ENCODE measurements at regions not wholly inside any gene's neighbourhood (a gene's known extent, or its start where the extent isn't known, plus 50 kb on each side); places are given as distances from the start of the nearest gene placed in this dataset.

DNA sequence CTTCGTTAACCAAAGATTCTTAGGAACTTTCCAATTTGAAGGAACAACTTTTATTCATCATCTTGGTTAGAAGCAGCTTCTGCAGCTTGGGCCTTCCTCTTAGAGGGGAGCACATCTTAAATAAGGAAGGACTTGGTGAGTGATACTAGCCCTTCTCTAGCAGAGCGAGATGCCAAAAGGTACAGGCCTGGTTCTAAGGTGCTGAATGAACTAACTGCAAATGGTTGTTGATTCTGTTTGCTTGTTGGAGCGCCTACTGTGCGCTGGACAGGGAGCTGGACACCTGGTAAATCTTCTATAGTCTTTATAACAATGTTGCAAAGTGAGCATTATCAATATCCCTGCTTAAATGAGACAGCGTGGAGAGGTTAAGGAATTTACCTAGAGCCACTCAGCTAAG is 127.1 kb downstream of the MYCN start:
- no peak for TF ChIP-seq EZH2 (IDR thresholded peaks at IDR 0.05; ENCODE audit: borderline replicate concordance, insufficient read depth, low read depth, low read length, poor library complexity, severe bottlenecking)
- H3K9ac ChIP-seq (ENCODE audit: low read length) = no peak overlapping the region
- POLR2A ChIA-PET = no interaction called here
- H3K79me2 ChIP-seq (ENCODE audit: control insufficient read depth, insufficient read depth, low read length) = no peaks in the 10 kb centered on the region
- no peaks in the 10 kb centered on the region for H3K4me1 ChIP-seq (ENCODE audit: control insufficient read depth in 2 of 2, insufficient read depth in 2 of 2, low read length in 2 of 2)
- H3K4me1 Mint-ChIP-seq = no peaks in the 10 kb centered on the region
- WGBS (ENCODE audit: insufficient coverage) = 100% methylated on average over 2 of the region's 5 CpGs
- no peak overlapping the region for H3K4me3 Mint-ChIP-seq
- ATAC-seq (ENCODE audit: low read depth) (no peak), DNase-seq (no peak)
- H4K20me1 ChIP-seq (ENCODE audit: control insufficient read depth, insufficient read depth, low read length, poor library complexity, severe bottlenecking) = no peaks in the 10 kb centered on the region
- no peaks in the 10 kb centered on the region for H3K27me3 ChIP-seq (replicated peaks in 1 of 4; ENCODE audit: control extremely low read depth in 1 of 4, control insufficient read depth in 3 of 4, insufficient read depth in 4 of 4, low read length in 3 of 4)
- CTCF ChIA-PET = no interaction called here
- peaks cover 4% of the 10 kb centered on the region for H3K9me3 Mint-ChIP-seq (ENCODE audit: insufficient read depth)
- no peak overlapping the region for H3K27ac ChIP-seq (ENCODE audit: low read length in 2 of 2)
- no peak overlapping the region for H3K4me3 ChIP-seq (ENCODE audit: control extremely low read depth in 1 of 5, extremely low read depth in 1 of 5, insufficient read depth in 1 of 5, low read depth in 2 of 5, low read length in 4 of 5)
- H3K9me3 ChIP-seq (ENCODE audit: control extremely low read depth in 1 of 3, control insufficient read depth in 2 of 3, insufficient read depth in 1 of 3, low read length in 2 of 3) = peaks cover 0 to 18% (median 11%) of the 10 kb centered on the region in 3 donors
- no peaks in the 10 kb centered on the region for H3K27me3 Mint-ChIP-seq
- intact Hi-C loops (cut with micrococcal nuclease) = no loop called here
- H3K27ac Mint-ChIP-seq = no peak overlapping the region
- no peak overlapping the region for H2AFZ ChIP-seq (ENCODE audit: insufficient read depth, low read depth, low read length, poor library complexity, severe bottlenecking)
- H3K36me3 ChIP-seq (replicated peaks in 1 of 2; ENCODE audit: control extremely low read depth in 1 of 2, control insufficient read depth in 1 of 2, extremely low read depth in 1 of 2, insufficient read depth in 2 of 2, low read length in 1 of 2) = no peaks in the 10 kb centered on the region
- H3K4me2 ChIP-seq (replicated peaks; ENCODE audit: low read depth, low read length, poor library complexity, severe bottlenecking) = no peak overlapping the region

DNA sequence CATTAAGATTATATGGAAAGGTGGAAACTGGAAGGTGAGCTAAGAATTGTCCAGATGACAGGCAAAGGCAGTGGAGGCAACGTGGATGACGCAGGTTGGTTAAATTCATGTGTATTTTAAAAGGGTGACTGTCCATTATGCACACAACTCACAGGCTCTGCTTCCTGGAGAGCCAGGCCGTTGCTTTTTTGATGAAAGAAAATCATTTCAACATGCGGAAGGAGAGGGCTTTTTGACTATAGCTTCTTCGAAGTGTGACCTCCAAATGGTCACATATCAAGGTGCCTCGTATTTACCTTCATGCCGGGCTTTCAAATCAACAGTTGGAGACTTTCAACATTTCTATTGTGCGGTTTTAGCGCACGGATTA is 126.7 kb downstream of the MYCN start:
- no peaks in the 10 kb centered on the region for H3K27me3 Mint-ChIP-seq
- no peaks in the 10 kb centered on the region for H4K20me1 ChIP-seq (ENCODE audit: control insufficient read depth, insufficient read depth, low read length, poor library complexity, severe bottlenecking)
- H3K4me3 ChIP-seq (ENCODE audit: control extremely low read depth in 1 of 5, extremely low read depth in 1 of 5, insufficient read depth in 1 of 5, low read depth in 2 of 5, low read length in 4 of 5) = no peak overlapping the region
- H3K79me2 ChIP-seq (ENCODE audit: control insufficient read depth, insufficient read depth, low read length) = no peaks in the 10 kb centered on the region
- no peak overlapping the region for H3K9ac ChIP-seq (ENCODE audit: low read length)
- H2AFZ ChIP-seq (ENCODE audit: insufficient read depth, low read depth, low read length, poor library complexity, severe bottlenecking) = no peak overlapping the region
- H3K4me1 Mint-ChIP-seq = no peaks in the 10 kb centered on the region
- 83% methylated on average over 5 of the region's 10 CpGs for WGBS (ENCODE audit: insufficient coverage)
- no peak overlapping the region for H3K4me3 Mint-ChIP-seq
- H3K27ac ChIP-seq (ENCODE audit: low read length in 2 of 2) = no peak overlapping the region
- no peak overlapping the region for H3K27ac Mint-ChIP-seq
- no peaks in the 10 kb centered on the region for H3K36me3 ChIP-seq (replicated peaks in 1 of 2; ENCODE audit: control extremely low read depth in 1 of 2, control insufficient read depth in 1 of 2, extremely low read depth in 1 of 2, insufficient read depth in 2 of 2, low read length in 1 of 2)
- H3K4me2 ChIP-seq (replicated peaks; ENCODE audit: low read depth, low read length, poor library complexity, severe bottlenecking) = no peak overlapping the region
- CTCF ChIA-PET = no interaction called here
- TF ChIP-seq EZH2 (IDR thresholded peaks at IDR 0.05; ENCODE audit: borderline replicate concordance, insufficient read depth, low read depth, low read length, poor library complexity, severe bottlenecking) = no peak
- TF ChIP-seq, protein P1, sequence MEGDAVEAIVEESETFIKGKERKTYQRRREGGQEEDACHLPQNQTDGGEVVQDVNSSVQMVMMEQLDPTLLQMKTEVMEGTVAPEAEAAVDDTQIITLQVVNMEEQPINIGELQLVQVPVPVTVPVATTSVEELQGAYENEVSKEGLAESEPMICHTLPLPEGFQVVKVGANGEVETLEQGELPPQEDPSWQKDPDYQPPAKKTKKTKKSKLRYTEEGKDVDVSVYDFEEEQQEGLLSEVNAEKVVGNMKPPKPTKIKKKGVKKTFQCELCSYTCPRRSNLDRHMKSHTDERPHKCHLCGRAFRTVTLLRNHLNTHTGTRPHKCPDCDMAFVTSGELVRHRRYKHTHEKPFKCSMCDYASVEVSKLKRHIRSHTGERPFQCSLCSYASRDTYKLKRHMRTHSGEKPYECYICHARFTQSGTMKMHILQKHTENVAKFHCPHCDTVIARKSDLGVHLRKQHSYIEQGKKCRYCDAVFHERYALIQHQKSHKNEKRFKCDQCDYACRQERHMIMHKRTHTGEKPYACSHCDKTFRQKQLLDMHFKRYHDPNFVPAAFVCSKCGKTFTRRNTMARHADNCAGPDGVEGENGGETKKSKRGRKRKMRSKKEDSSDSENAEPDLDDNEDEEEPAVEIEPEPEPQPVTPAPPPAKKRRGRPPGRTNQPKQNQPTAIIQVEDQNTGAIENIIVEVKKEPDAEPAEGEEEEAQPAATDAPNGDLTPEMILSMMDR (IDR thresholded peaks at IDR 0.05) = no peak
- intact Hi-C loops (cut with micrococcal nuclease) = no loop called here
- peaks cover 0 to 18% (median 9%) of the 10 kb centered on the region in 3 donors for H3K9me3 ChIP-seq (ENCODE audit: control extremely low read depth in 1 of 3, control insufficient read depth in 2 of 3, insufficient read depth in 1 of 3, low read length in 2 of 3)
- H3K27me3 ChIP-seq (replicated peaks in 1 of 4; ENCODE audit: control extremely low read depth in 1 of 4, control insufficient read depth in 3 of 4, insufficient read depth in 4 of 4, low read length in 3 of 4) = no peaks in the 10 kb centered on the region
- H3K4me1 ChIP-seq (ENCODE audit: control insufficient read depth in 2 of 2, insufficient read depth in 2 of 2, low read length in 2 of 2) = no peaks in the 10 kb centered on the region
- DNase-seq (no peak), ATAC-seq (ENCODE audit: low read depth) (no peak)
- H3K9me3 Mint-ChIP-seq (ENCODE audit: insufficient read depth) = peaks cover 4% of the 10 kb centered on the region
- POLR2A ChIA-PET = no interaction called here

Data from B cell (primary cell).